GM18502 (cell line): ENCODE measurements at regions not wholly inside any gene's neighbourhood (a gene's known extent, or its start where the extent isn't known, plus 50 kb on each side); places are given as distances from the start of the nearest gene placed in this dataset.

Experiments used
- ATAC-seq: cut with Tn5 transposase; IDR thresholded peaks from one replicate; pipeline ENCODE4 v1.9.1; 2021; ENCODE audit warnings: mild to moderate bottlenecking; ENCODE audit not compliant: unreplicated experiment, poor library complexity

GRCh38 chr9:115632391-115632790 is 514.4 kb upstream of the TNC start:
- no peak for ATAC-seq

- ATAC-seq: no peak
Measured at GRCh38 chr9:115633104-115633503, 515.1 kb upstream of the TNC start.

GRCh38 chr9:115635680-115636383 is 517.8 kb upstream of the PAPPA start:
- no peak for ATAC-seq

GRCh38 chr9:115636596-115636995 is 517.0 kb upstream of the PAPPA start:
- no peak for ATAC-seq

- ATAC-seq: no peak
Measured at GRCh38 chr9:115637661-115638060, 515.9 kb upstream of the PAPPA start.

GRCh38 chr9:115640887-115641286 is 512.7 kb upstream of the PAPPA start:
- ATAC-seq: no peak

GRCh38 chr9:115642285-115642684 is 511.3 kb upstream of the PAPPA start:
- ATAC-seq: no peak

GRCh38 chr9:115643948-115644727 is 509.5 kb upstream of the PAPPA start:
- no peak for ATAC-seq

GRCh38 chr9:115649991-115650472 is 503.6 kb upstream of the PAPPA start:
- no peak for ATAC-seq

GRCh38 chr9:115650768-115651167 is 502.8 kb upstream of the PAPPA start:
- no peak for ATAC-seq

- ATAC-seq: no peak
Measured at GRCh38 chr9:115651461-115651860, 502.1 kb upstream of the PAPPA start.

GRCh38 chr9:115653171-115653606 is 500.4 kb upstream of the PAPPA start:
- no peak for ATAC-seq

GRCh38 chr9:115657695-115658094 is 495.9 kb upstream of the PAPPA start:
- no peak for ATAC-seq

- ATAC-seq: no peak
Measured at GRCh38 chr9:115665519-115665918, 488.1 kb upstream of the PAPPA start.

- no peak for ATAC-seq
Measured at GRCh38 chr9:115668521-115668920, 485.1 kb upstream of the PAPPA start.

- no peak for ATAC-seq
Measured at GRCh38 chr9:115671236-115671962, 482.2 kb upstream of the PAPPA start.

GRCh38 chr9:115671963-115672305 is 481.7 kb upstream of the PAPPA start:
- no peak for ATAC-seq

- no peak for ATAC-seq
Measured at GRCh38 chr9:115672477-115673316, 480.9 kb upstream of the PAPPA start.

GRCh38 chr9:115673599-115673998 is 480.0 kb upstream of the PAPPA start:
- no peak for ATAC-seq

GRCh38 chr9:115674091-115674490 is 479.5 kb upstream of the PAPPA start:
- no peak for ATAC-seq
